Hematopoietic multipotent progenitor cell treated with erythropoietin and hydrocortisone succinate and interleukin-3 and kit ligand, for 8 days (in vitro differentiated cells): ENCODE measurements at regions not wholly inside any gene's neighbourhood (a gene's known extent, or its start where the extent isn't known, plus 50 kb on each side); places are given as distances from the start of the nearest gene placed in this dataset.
A peak's percentile ranks its signal among the peaks of the same experiment; 100 is the strongest.
"Not testable (repeated sequence)": the region's sequence is repeated elsewhere in the genome, so short reads cannot be mapped to it uniquely, and the experiment has no call there.

Source experiments
- DNase-seq: peaks from one replicate; pipeline ENCODE4 v3.0.0-alpha.2; 2015

GRCh38 chr3:72533591-72534473 lies 314.4 kb downstream of the SHQ1 start:
- DNase-seq, result peak; percentile 41

- no peak for DNase-seq
Observed at GRCh38 chr3:72530426-72530825, 317.8 kb downstream of the SHQ1 start.

GRCh38 chr3:72529081-72529480 lies 319.2 kb downstream of the SHQ1 start:
- DNase-seq, result no peak

- DNase-seq, result peak; percentile 95
Observed at GRCh38 chr3:72523429-72524151, 324.7 kb downstream of the SHQ1 start.

GRCh38 chr3:72520690-72521308 lies 327.4 kb downstream of the SHQ1 start:
- DNase-seq, result no peak

DNA sequence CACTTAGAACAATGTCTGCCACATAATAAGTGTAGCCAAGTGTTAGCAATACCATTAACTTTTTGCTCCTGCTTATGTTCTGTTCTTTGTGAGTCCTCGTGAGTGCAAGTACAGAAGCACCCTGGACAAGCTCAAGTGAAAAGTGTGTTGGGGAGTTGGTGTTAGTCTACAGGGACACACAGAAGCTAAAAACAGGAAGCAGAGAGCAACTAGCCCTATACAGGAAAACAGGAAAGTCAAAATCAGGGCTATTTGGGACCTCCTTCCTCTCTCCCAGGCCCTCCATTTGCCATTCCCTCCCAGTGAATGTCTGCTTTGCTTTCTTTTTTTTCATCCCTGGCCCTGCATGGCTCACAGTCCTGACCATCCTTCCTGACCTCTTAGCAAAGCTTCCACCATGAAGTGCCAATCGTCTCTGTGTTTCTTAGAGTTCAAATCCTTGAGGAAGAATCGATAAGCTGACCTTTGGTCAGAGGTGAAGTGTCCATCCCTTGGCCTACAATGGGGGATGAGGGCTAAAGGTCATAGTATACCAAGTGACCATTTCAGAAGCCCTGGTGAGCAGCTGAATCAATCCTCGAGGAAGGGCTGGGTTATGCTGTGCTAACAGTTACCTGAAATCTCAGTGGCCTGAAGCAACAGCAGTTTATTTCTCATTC lies 328.2 kb downstream of the SHQ1 start:
- DNase-seq, result no peak

GRCh38 chr3:72517921-72518424 lies 330.3 kb downstream of the SHQ1 start:
- DNase-seq, result no peak

GRCh38 chr3:72517336-72517735 lies 330.9 kb downstream of the SHQ1 start:
- no peak for DNase-seq

- no peak for DNase-seq
Observed at GRCh38 chr3:72516361-72516760, 331.9 kb downstream of the SHQ1 start.

DNA sequence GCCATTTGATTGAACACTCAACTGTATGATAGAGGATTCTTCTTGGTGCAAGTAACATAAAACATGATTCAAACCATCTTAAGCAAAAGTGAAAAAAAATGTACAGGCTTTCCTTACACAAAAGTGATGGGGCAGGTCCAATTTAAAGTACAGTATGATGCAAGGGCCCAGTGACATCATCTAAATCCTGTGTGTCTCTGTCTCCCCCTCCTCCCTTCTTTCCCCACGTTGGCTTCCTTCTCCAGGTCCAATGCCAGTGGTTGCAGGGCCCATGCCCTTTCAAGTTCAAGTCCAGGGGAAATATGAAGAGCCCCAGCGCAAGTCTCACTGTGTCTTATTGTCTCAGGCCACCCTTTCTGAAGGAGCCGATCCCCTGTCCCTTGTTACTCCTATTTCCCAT lies 332.3 kb downstream of the SHQ1 start:
- DNase-seq, result no peak

- no peak for DNase-seq
Observed at GRCh38 chr3:72515281-72515680, 333.0 kb downstream of the SHQ1 start.

DNA sequence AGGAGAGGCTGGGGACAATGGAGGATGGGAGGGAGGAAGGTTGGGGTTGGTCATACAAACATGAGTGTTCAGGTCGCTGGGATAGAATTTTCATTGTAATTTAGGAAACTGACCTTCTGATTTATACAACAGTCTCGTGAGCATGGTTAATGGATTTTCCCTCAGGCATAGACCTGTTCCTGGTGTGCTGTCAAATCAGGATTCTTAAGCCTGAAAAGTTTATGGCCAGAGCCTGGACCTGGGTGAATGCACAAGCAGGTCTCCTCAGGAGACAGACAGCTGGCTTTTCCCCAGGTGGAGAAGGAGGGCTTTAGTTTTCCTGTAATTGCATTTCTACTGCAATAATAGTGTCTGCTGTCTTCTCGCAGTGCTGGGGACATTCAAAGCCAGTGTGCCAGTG lies 338.0 kb downstream of the SHQ1 start:
- DNase-seq, result no peak

DNA sequence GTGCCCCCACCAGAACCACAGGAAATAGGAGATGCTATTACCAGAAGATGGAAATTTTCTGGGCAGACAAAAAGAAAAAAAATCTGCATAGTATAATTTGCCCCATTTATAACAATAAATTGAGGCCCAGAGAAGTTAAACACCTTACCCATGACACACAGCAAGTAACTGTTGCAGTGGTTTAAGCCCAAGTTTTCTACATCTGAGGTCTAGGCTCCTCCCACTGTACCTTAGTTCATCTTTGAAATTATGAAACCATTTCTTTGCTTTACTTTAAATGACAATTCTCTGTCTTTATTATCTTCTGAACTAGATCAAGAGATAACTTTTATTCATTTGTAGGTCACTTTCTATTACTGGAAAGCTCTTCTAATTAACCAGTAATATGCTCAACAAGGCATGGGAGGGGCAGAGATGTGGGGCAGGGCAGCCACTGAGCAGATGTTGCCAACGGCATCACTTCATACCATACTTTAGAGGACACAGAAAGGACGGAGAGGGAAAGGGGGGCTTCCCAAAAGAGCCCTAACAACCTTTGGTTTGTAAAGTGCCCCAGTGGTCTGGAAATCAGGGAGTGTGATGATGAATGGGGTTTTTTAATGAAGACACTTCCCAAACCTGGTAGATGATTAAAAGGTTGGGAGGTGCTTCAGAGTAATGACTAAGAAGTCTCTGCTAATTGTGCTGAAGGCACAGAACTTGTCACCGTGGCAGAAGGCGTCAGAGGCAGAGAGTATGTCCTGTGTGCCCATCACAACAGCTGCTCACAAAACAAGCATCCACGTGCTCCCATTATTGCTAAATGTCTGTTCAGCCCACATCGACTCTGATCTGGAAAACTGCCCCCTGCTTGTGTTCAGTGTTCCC lies 342.5 kb downstream of the SHQ1 start:
- DNase-seq, result no peak

- not testable (repeated sequence) for DNase-seq
Observed at GRCh38 chr3:72497501-72497900, 350.7 kb downstream of the SHQ1 start.

DNA sequence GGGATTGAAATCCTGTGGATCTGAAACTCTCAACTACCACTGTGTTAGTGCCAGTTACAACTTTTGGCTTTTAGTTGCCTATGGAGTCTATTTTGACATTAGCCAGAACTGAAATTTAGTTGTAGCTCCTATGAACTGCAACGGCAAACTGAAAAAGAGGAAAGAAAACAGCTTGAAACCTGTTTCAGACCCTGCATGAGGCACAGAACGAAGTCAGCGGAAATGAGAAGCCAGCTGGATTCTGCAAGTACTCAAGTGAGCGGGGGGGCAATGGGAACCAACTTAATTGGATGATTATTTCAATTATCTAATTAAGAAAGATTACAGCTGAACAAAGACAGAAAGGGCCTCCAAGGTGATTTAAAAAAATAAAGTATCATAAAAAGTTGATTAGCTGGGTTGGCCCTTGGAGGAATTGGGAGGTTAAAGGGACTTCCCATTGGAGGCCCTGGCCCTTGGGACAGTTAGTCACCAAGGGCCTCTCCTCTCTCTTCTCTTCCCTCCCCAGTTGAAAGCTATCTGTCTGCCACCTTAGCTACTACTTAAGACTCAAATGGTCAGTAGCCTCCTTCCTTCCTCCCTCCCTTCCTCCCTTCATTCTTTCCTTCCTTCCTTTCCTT lies 352.1 kb downstream of the SHQ1 start:
- no peak for DNase-seq

DNA sequence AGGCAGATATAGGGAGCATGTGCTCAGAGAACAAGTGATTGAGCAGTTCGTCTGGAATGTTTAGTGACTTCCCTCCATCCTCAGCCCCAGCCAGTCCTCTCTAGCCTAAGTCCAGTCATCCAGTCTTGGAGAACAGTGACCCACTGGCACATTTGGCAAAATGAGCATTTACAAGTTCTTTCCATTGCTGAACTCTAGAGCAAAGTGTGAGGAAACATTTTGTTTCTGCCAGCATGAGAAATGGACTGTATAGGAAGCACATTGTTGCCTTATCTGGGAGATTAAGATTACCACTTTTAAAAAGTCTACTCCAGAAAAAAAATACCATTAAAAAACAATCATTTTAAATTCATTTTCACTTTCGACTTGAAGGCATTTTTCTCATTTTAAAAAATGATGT lies 353.6 kb downstream of the SHQ1 start:
- DNase-seq, result peak; percentile 27

- no peak for DNase-seq
Observed at GRCh38 chr3:72494130-72494529, 354.1 kb downstream of the SHQ1 start.

GRCh38 chr3:72492240-72492639 lies 356.0 kb downstream of the SHQ1 start:
- no peak for DNase-seq

DNA sequence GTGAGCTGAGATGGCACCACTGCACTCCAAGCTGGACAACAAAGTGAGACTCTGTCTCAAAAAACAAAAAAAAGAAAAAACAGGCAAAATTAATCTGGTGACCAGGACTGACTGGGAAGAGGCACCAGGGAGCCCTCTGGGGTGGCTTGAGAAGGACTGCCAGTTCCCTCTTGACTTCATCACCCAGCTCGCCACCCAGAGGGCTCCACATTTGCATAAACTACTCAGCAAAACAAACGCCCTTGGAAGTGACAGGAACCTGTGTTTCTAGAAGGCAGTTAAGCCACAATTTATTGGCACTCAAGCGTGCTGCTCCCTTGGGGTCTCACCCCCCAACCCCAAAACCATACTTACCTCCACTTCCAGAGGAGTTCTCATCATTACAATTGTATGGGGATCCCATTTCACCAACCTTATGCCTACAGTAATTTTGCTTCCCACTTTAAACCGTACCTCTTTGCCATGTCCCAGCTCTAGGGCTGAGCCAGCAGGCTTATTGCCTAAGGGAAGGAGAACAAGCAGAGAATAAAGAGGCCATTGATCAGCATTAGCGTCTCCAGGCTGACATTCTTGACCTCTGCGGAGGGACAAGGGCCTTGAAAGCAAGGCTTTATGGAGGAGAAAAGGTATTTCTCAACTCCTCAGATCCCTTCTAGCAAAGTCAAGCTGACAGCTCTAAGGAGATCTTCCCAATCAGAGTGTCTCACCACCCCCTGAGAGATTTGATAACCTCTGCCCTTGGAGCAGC lies 357.4 kb downstream of the SHQ1 start:
- DNase-seq, result peak; percentile 37

DNA sequence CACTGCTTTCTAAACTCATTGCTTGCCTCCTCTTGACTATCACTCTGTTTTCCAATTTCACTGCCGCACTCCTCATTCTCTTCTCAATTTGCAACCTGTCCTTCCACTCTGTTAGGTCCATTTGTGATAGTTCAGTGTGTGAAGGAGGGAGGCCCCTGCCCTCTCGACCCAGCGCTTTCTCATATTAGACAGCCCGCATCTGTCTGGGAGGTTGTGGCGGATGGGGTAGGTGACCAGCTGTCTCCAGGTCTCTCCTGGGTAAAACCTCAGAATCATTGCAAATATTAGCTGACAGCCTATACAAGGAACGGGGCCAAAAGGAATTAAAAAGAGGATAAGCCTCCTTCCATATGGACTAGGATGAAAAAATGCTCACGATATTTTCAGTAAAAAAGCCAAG lies 358.3 kb downstream of the SHQ1 start:
- DNase-seq, result no peak

DNA sequence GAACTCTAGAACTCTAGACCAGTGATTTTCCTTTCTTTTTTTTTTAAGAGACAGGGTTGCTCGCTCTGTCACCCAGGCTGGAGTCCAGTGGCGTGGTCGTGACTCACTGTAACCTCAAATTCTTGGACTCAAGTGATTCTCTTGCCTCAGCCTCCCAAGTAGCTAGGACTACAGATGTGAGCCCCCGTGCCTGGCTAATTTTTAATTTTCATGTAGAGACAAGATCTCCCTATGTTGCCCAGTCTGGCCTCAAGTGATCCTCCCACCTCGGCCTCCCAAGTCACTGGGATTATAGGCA lies 359.6 kb downstream of the SHQ1 start:
- DNase-seq, result no peak
